EL (cell line): ENCODE measurements at regions not wholly inside any gene's neighbourhood (a gene's known extent, or its start where the extent isn't known, plus 50 kb on each side); places are given as distances from the start of the nearest gene placed in this dataset.

Source experiments
- DNase-seq: peaks from one replicate; pipeline ENCODE4 v3.0.0-alpha.2; 2016

- DNase-seq = no peak
Observed at GRCh38 chr21:20729376-20729775, 268.8 kb upstream of the NCAM2 start.

GRCh38 chr21:20730441-20730840 lies 267.8 kb upstream of the NCAM2 start:
- DNase-seq = no peak

- DNase-seq = no peak
Observed at GRCh38 chr21:20735257-20735656, 263.0 kb upstream of the NCAM2 start.

GRCh38 chr21:20737227-20737913 lies 260.8 kb upstream of the NCAM2 start:
- DNase-seq = no peak

GRCh38 chr21:20739421-20739820 lies 258.8 kb upstream of the NCAM2 start:
- DNase-seq = no peak

- DNase-seq = no peak
Observed at GRCh38 chr21:20741445-20741844, 256.8 kb upstream of the NCAM2 start.

- no peak for DNase-seq
Observed at GRCh38 chr21:20760221-20760620, 238.0 kb upstream of the NCAM2 start.

GRCh38 chr21:20774737-20775136 lies 223.5 kb upstream of the NCAM2 start:
- no peak for DNase-seq

- no peak for DNase-seq
Observed at GRCh38 chr21:20779321-20779720, 218.9 kb upstream of the NCAM2 start.

- DNase-seq = no peak
Observed at GRCh38 chr21:20783611-20784010, 214.6 kb upstream of the NCAM2 start.

- no peak for DNase-seq
Observed at GRCh38 chr21:20789729-20790500, 208.3 kb upstream of the NCAM2 start.

- DNase-seq = no peak
Observed at GRCh38 chr21:20800106-20800505, 198.1 kb upstream of the NCAM2 start.

- DNase-seq = no peak
Observed at GRCh38 chr21:20802201-20802600, 196.0 kb upstream of the NCAM2 start.

GRCh38 chr21:20802631-20803260 lies 195.5 kb upstream of the NCAM2 start:
- DNase-seq = no peak

- DNase-seq = no peak
Observed at GRCh38 chr21:20811702-20812101, 186.5 kb upstream of the NCAM2 start.

GRCh38 chr21:20814090-20814489 lies 184.1 kb upstream of the NCAM2 start:
- no peak for DNase-seq

GRCh38 chr21:20822666-20823065 lies 175.5 kb upstream of the NCAM2 start:
- DNase-seq = no peak

- no peak for DNase-seq
Observed at GRCh38 chr21:20852866-20853265, 145.3 kb upstream of the NCAM2 start.

- no peak for DNase-seq
Observed at GRCh38 chr21:20856926-20857325, 141.3 kb upstream of the NCAM2 start.

GRCh38 chr21:20874202-20874601 lies 124.0 kb upstream of the NCAM2 start:
- no peak for DNase-seq

GRCh38 chr21:20875742-20876141 lies 122.5 kb upstream of the NCAM2 start:
- no peak for DNase-seq

GRCh38 chr21:20877976-20878375 lies 120.2 kb upstream of the NCAM2 start:
- no peak for DNase-seq

GRCh38 chr21:20882462-20883407 lies 115.5 kb upstream of the NCAM2 start:
- DNase-seq = no peak
